Activated naive CD8-positive, alpha-beta T cell treated with anti-CD3 and anti-CD28 coated beads, Interleukin-2, amount 10 ng/mL, durations not matched to agents 7 days and 5 days (primary cell): ENCODE measurements at regions not wholly inside any gene's neighbourhood (a gene's known extent, or its start where the extent isn't known, plus 50 kb on each side); places are given as distances from the start of the nearest gene placed in this dataset.
"Not testable (repeated sequence)": the region's sequence is repeated elsewhere in the genome, so short reads cannot be mapped to it uniquely, and the experiment has no call there.

ENCODE experiments used
- ATAC-seq: fragments of 150-1000 bp; cut with Tn5 transposase; one replicate; pipeline ENCODE4 v1.10.0; 2021; ENCODE audit warnings: low read depth, moderate library complexity
- POLR2A ChIA-PET: fragments of 350-600 bp; sonication (Branson Sonifier 250); formaldehyde crosslinking; loops from one replicate; lab custom pipeline; 2021; ENCODE audit warnings: antibody characterized with exemption; lab: Charles Lee
- DNase-seq: peaks from one replicate; pipeline ENCODE4 v3.0.0; 2021
- H3K27ac Mint-ChIP-seq: one replicate; pipeline ENCODE4 v1.8.0; 2022; ENCODE audit warnings: mild to moderate bottlenecking, mixed read lengths
- H3K27me3 Mint-ChIP-seq: one replicate; pipeline ENCODE4 v1.8.0; 2022; ENCODE audit warnings: mild to moderate bottlenecking, moderate library complexity, mixed read lengths
- H3K36me3 Mint-ChIP-seq: one replicate; pipeline ENCODE4 v1.8.0; 2021; ENCODE audit warnings: mild to moderate bottlenecking, mixed read lengths
- H3K4me1 Mint-ChIP-seq: one replicate; pipeline ENCODE4 v1.8.0; 2021; ENCODE audit warnings: mixed read lengths
- H3K4me3 Mint-ChIP-seq: one replicate; pipeline ENCODE4 v1.8.0; 2022; ENCODE audit warnings: mild to moderate bottlenecking, moderate library complexity, mixed read lengths
- H3K9me3 Mint-ChIP-seq: one replicate; pipeline ENCODE4 v1.8.0; 2021; ENCODE audit warnings: mixed read lengths

- DNase-seq, result no peak
- Mint-ChIP-seq H3K27ac (no peak overlapping the region), H3K4me1 (no peaks in the 10 kb centered on the region), H3K36me3 (no peaks in the 10 kb centered on the region), H3K27me3 (no peaks in the 10 kb centered on the region), H3K9me3 (no peaks in the 10 kb centered on the region), H3K4me3 (no peak overlapping the region)
- ATAC-seq, result no peak
- POLR2A ChIA-PET, result no interaction called here
These were observed 375.5 kb downstream of the TCERG1L start for GRCh38 chr10:130935897-130936550.

GRCh38 chr10:130936851-130937250, 374.7 kb downstream of the TCERG1L start:
- no peaks in the 10 kb centered on the region for H3K27me3 Mint-ChIP-seq
- H3K4me3 Mint-ChIP-seq, result no peak overlapping the region
- H3K36me3 Mint-ChIP-seq, result no peaks in the 10 kb centered on the region
- DNase-seq, result no peak
- no peak overlapping the region for H3K27ac Mint-ChIP-seq
- POLR2A ChIA-PET, result no interaction called here
- ATAC-seq, result no peak
- no peaks in the 10 kb centered on the region for H3K4me1 Mint-ChIP-seq
- H3K9me3 Mint-ChIP-seq, result no peaks in the 10 kb centered on the region

GRCh38 chr10:130938051-130938450, 373.5 kb downstream of the TCERG1L start:
- H3K27ac Mint-ChIP-seq, result no peak overlapping the region
- no peak overlapping the region for H3K4me3 Mint-ChIP-seq
- no peak for DNase-seq
- H3K27me3 Mint-ChIP-seq, result no peaks in the 10 kb centered on the region
- POLR2A ChIA-PET, result no interaction called here
- H3K9me3 Mint-ChIP-seq, result no peaks in the 10 kb centered on the region
- no peaks in the 10 kb centered on the region for H3K4me1 Mint-ChIP-seq
- ATAC-seq, result no peak
- no peaks in the 10 kb centered on the region for H3K36me3 Mint-ChIP-seq

DNA sequence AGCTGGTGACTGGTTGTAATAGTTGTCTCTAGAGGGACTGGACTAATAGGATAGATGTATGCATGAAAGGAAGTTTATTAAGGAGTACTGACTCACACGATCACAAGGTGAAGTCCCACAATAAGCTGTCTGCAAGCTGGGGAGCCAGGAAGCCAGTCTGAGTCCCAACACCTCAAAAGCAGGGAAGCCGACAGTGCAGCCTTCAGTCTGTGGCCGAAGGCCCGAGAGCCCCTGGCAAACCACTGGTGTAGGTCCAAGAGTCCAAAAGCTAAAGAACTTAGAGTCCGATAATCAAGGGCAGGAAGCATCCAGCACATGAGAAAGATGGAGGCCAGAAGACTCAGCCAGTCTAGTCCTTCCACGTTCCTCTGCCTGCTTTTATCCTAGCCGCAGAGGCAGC, 372.6 kb downstream of the TCERG1L start:
- ATAC-seq, H3K9me3 Mint-ChIP-seq, H3K27me3 Mint-ChIP-seq, H3K4me1 Mint-ChIP-seq, POLR2A ChIA-PET, DNase-seq, H3K36me3 Mint-ChIP-seq, H3K27ac Mint-ChIP-seq, H3K4me3 Mint-ChIP-seq: not testable (repeated sequence)

DNA sequence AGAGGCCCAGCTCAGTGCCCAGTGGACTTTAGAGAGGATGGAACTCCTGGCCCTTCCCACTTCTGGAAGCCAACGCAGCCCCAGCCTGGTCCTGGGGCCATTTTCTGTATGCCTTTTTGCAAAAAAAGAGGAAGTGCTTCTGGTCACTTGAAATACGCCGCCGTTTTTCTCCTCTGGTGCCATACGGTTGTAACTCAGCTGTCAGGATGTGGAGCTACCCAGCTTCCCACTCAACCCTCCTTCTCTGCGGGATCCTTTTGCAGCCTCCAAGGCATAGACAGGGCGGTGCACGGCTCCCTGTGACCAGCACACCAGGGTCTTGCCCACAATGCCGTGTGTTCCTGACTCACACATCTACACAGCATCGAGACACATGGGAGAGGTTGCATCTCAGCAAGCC, 369.6 kb downstream of the TCERG1L start:
- Mint-ChIP-seq H3K36me3 (no peaks in the 10 kb centered on the region), H3K9me3 (no peaks in the 10 kb centered on the region), H3K27ac (no peak overlapping the region), H3K4me3 (no peak overlapping the region), H3K27me3 (no peaks in the 10 kb centered on the region), H3K4me1 (no peaks in the 10 kb centered on the region)
- DNase-seq (no peak), ATAC-seq (no peak)
- POLR2A ChIA-PET, result no interaction called here

DNA sequence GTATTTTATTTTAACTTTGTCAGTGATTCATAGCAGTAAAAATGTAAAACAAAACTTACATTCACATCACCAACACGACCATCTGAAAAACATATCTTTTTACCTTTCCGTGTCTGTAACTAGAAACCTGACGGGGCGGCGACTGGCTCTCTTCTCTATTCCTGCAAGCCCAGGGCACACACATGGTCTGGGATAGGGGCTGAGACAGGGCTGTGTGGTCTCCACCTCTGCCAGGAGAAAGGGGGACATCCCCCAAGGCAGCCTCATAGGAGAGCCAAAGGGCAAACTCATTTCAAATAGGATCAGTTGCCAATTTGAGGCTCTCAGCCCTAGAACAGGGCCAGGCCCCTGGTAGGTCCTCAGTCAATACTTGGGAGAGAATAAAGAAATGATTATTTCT, 359.4 kb downstream of the TCERG1L start:
- H3K4me1 Mint-ChIP-seq, result no peaks in the 10 kb centered on the region
- ATAC-seq (no peak), DNase-seq (no peak)
- no peaks in the 10 kb centered on the region for H3K9me3 Mint-ChIP-seq
- H3K36me3 Mint-ChIP-seq, result no peaks in the 10 kb centered on the region
- H3K27me3 Mint-ChIP-seq, result no peaks in the 10 kb centered on the region
- no peak overlapping the region for H3K27ac Mint-ChIP-seq
- POLR2A ChIA-PET, result no interaction called here
- H3K4me3 Mint-ChIP-seq, result no peak overlapping the region

DNA sequence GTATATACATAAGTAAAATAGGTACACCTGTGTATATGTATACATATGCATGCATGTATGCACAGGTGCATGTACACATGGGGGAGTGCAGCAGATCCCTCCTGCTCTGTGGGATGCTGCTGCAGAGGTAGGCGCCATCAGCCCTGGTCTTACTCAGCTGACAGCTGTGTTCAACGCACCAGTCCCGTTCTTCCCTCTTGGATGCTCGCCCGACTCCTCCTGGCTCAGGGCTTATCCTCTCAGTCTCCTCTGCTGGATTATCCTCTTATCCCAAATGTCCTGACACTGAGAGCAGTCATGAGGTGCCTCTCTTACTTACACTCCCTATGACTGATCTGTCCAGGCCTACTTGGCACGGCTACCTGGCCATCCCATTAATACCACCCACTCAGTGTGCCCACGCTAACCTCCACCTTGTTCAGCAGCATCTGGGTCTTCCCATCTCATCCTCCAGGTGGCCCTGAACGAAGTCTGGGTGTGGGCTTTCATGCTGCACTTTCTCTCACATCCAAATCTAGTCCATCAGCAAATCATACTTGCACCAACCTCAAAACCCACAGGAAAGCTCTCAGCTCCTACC, 357.1 kb downstream of the TCERG1L start:
- H3K4me1 Mint-ChIP-seq, result no peaks in the 10 kb centered on the region
- H3K27ac Mint-ChIP-seq, result no peak overlapping the region
- ATAC-seq (no peak), DNase-seq (no peak)
- no peaks in the 10 kb centered on the region for H3K36me3 Mint-ChIP-seq
- POLR2A ChIA-PET, result no interaction called here
- H3K4me3 Mint-ChIP-seq, result no peak overlapping the region
- H3K27me3 Mint-ChIP-seq, result no peaks in the 10 kb centered on the region
- H3K9me3 Mint-ChIP-seq, result no peaks in the 10 kb centered on the region

GRCh38 chr10:130956251-130956650, 355.3 kb downstream of the TCERG1L start:
- Mint-ChIP-seq H3K27me3 (no peaks in the 10 kb centered on the region), H3K36me3 (no peaks in the 10 kb centered on the region)
- POLR2A ChIA-PET, result no interaction called here

DNA sequence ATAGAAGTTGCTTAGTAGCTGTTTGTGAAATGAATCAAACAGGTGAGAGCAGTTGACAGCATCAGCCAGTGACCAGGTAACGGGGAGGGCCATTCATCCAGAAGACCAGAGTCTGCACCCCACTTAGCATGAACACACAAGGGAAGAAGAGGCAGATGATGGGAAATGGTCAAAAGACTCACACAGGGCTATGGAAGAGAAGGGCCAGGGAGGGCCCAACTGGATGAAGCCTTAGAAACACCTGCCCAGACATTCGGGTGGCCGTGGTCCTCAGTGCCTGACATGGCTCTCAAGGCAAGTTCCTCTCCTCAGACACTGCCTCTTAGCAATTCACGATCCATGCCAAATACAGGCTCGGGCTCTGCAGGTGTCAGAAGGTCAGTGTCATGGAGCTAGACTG, 354.1 kb downstream of the TCERG1L start:
- POLR2A ChIA-PET, result no interaction called here
- Mint-ChIP-seq H3K27me3 (no peaks in the 10 kb centered on the region), H3K27ac (no peak overlapping the region), H3K9me3 (no peaks in the 10 kb centered on the region), H3K4me3 (no peak overlapping the region), H3K4me1 (no peaks in the 10 kb centered on the region), H3K36me3 (no peaks in the 10 kb centered on the region)
- ATAC-seq (no peak), DNase-seq (no peak)

More at GRCh38 chr10:130956251-130956650, 355.3 kb downstream of the TCERG1L start:
- ATAC-seq, result no peak
- Mint-ChIP-seq H3K9me3 (no peaks in the 10 kb centered on the region), H3K4me3 (no peak overlapping the region), H3K27ac (no peak overlapping the region), H3K4me1 (no peaks in the 10 kb centered on the region)
- no peak for DNase-seq

- POLR2A ChIA-PET, result no interaction called here
- no peak overlapping the region for H3K27ac Mint-ChIP-seq
- H3K4me1 Mint-ChIP-seq, result no peaks in the 10 kb centered on the region
- DNase-seq (no peak), ATAC-seq (no peak)
- H3K4me3 Mint-ChIP-seq, result no peak overlapping the region
- H3K27me3 Mint-ChIP-seq, result no peaks in the 10 kb centered on the region
- no peaks in the 10 kb centered on the region for H3K9me3 Mint-ChIP-seq
- no peaks in the 10 kb centered on the region for H3K36me3 Mint-ChIP-seq
These were observed 353.5 kb downstream of the TCERG1L start for GRCh38 chr10:130958003-130958402.

GRCh38 chr10:130958981-130959751, 352.4 kb downstream of the TCERG1L start:
- H3K36me3 Mint-ChIP-seq, result no peaks in the 10 kb centered on the region
- no peaks in the 10 kb centered on the region for H3K4me1 Mint-ChIP-seq
- DNase-seq (no peak), ATAC-seq (no peak)
- no peak overlapping the region for H3K4me3 Mint-ChIP-seq
- H3K9me3 Mint-ChIP-seq, result no peaks in the 10 kb centered on the region
- POLR2A ChIA-PET, result no interaction called here
- H3K27me3 Mint-ChIP-seq, result no peaks in the 10 kb centered on the region
- H3K27ac Mint-ChIP-seq, result no peak overlapping the region

DNA sequence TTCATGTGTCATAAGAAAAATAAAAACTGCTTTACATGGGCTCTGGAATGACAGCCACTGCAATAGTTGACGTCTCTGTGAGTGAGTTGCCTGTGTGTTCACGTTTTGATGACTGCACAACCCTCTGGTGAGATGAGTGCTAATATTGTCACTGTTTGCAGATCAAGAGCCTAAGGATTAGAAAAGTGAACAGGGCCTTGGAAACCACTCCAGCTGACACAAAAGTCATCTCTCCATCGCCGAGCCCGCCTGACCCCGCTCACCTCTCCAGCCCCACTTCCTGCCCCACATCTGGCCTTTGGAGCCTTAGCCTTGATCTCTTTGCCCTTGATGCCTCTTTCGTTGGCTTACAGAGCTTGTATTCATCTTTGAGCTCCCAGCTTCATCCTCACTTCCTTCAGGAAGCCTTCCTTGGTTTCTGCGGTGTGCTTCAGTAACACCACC, 351.7 kb downstream of the TCERG1L start:
- Mint-ChIP-seq H3K36me3 (no peaks in the 10 kb centered on the region), H3K9me3 (no peaks in the 10 kb centered on the region)
- ATAC-seq, result no peak

DNA sequence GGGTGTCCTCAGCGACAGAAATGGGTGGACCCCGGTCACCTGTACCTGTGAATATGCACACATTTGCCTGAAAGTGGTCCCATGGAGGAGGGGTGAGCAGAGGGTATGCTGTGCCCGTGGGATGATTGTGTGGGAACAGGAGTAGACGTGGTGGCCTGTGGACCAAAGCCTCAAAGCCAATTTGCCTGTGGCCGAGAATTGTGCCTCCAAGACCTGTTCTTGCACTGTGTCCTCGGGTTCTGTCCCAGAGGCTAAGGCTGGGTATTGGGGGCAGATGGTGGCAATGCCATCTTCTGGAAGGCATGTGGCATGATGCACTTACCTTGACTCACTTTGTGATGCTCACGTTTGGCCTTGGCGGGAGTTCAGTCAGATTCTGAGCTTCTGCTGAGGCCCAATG, 351.0 kb downstream of the TCERG1L start:
- Mint-ChIP-seq H3K27ac (no peak overlapping the region), H3K9me3 (no peaks in the 10 kb centered on the region), H3K4me3 (no peak overlapping the region), H3K27me3 (no peaks in the 10 kb centered on the region), H3K36me3 (no peaks in the 10 kb centered on the region), H3K4me1 (no peaks in the 10 kb centered on the region)
- POLR2A ChIA-PET, result no interaction called here
- ATAC-seq (no peak), DNase-seq (no peak)

More for the DNA sequence above, 351.7 kb downstream of the TCERG1L start:
- Mint-ChIP-seq H3K27me3 (no peaks in the 10 kb centered on the region), H3K4me1 (no peaks in the 10 kb centered on the region), H3K4me3 (no peak overlapping the region), H3K27ac (no peak overlapping the region)
- DNase-seq, result no peak
- POLR2A ChIA-PET, result no interaction called here
